Neural progenitor cell (in vitro differentiated cells): ENCODE measurements at regions not wholly inside any gene's neighbourhood (a gene's known extent, or its start where the extent isn't known, plus 50 kb on each side); places are given as distances from the start of the nearest gene placed in this dataset.

ENCODE experiments used
- EZH2 ChIP-seq: fragments of 200-600 bp; sonication (generic); IDR thresholded peaks from 2 replicates; pipeline ENCODE4 v1.6.1; 2017; ENCODE audit warnings: antibody characterized with exemption, mild to moderate bottlenecking, moderate library complexity
- TF ChIP-seq, protein P1 (sequence below): fragments of 200-600 bp; sonication (generic); IDR thresholded peaks from 2 replicates; pipeline ENCODE4 v1.5.1; 2017; ENCODE audit warnings: antibody characterized with exemption, mild to moderate bottlenecking

DNA sequence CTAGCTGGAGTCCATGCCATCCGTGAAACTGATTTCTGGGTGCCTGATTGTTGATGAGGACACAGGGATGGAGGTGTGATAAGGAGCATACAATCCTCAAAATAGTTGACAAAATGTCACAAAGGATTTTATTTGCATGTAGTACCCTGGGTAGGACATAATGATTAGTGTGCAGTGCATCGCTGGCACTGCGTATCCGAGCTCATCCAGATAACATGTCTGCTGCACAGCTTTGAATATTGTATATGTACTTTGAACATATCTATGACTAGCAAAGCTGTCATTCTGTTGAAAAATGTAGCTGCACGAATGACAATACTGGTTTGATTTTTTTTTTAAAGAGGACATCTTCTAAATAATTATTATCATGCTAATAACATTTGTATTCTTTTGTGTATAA is 529.7 kb upstream of the FANCL start:
- TF ChIP-seq, protein P1, sequence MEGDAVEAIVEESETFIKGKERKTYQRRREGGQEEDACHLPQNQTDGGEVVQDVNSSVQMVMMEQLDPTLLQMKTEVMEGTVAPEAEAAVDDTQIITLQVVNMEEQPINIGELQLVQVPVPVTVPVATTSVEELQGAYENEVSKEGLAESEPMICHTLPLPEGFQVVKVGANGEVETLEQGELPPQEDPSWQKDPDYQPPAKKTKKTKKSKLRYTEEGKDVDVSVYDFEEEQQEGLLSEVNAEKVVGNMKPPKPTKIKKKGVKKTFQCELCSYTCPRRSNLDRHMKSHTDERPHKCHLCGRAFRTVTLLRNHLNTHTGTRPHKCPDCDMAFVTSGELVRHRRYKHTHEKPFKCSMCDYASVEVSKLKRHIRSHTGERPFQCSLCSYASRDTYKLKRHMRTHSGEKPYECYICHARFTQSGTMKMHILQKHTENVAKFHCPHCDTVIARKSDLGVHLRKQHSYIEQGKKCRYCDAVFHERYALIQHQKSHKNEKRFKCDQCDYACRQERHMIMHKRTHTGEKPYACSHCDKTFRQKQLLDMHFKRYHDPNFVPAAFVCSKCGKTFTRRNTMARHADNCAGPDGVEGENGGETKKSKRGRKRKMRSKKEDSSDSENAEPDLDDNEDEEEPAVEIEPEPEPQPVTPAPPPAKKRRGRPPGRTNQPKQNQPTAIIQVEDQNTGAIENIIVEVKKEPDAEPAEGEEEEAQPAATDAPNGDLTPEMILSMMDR, result no peak
- TF ChIP-seq EZH2, result no peak
